ENCODE measurements at regions not wholly inside any gene's neighbourhood (a gene's known extent, or its start where the extent isn't known, plus 50 kb on each side); places are given as distances from the start of the nearest gene placed in this dataset.

DNA sequence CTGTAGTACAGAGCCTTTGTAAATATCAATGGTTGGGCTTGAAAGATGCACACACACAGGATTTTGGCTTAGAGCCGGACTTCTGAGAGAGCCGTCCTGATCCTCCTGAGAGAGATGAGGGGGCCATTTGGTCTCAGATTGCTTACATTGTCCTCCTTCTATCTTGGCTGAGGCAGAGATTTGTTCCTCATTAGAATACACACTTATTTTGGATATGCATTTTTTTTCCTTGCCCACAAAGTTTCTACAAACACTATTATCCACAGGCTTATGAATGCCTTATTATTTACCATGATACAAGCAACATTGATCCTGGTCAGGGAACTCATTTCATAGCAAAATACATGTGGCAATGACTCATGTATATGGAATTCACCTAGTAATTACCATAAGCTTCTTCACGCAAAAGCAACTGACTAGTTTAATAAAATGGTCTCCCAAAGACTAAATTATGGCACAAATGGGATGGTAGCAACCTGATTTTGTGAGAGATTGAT lies 175.3 kb downstream of the MDFIC start:
- TF ChIP-seq, protein P1, sequence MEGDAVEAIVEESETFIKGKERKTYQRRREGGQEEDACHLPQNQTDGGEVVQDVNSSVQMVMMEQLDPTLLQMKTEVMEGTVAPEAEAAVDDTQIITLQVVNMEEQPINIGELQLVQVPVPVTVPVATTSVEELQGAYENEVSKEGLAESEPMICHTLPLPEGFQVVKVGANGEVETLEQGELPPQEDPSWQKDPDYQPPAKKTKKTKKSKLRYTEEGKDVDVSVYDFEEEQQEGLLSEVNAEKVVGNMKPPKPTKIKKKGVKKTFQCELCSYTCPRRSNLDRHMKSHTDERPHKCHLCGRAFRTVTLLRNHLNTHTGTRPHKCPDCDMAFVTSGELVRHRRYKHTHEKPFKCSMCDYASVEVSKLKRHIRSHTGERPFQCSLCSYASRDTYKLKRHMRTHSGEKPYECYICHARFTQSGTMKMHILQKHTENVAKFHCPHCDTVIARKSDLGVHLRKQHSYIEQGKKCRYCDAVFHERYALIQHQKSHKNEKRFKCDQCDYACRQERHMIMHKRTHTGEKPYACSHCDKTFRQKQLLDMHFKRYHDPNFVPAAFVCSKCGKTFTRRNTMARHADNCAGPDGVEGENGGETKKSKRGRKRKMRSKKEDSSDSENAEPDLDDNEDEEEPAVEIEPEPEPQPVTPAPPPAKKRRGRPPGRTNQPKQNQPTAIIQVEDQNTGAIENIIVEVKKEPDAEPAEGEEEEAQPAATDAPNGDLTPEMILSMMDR (conservative IDR thresholded peaks at IDR 0.05; ENCODE audit: low read depth, low read length): no peak
- H3K4me3 ChIP-seq (ENCODE audit: low read depth, low read length): no peak overlapping the region
- DNase-seq (ENCODE audit: low read depth): no peak

DNA sequence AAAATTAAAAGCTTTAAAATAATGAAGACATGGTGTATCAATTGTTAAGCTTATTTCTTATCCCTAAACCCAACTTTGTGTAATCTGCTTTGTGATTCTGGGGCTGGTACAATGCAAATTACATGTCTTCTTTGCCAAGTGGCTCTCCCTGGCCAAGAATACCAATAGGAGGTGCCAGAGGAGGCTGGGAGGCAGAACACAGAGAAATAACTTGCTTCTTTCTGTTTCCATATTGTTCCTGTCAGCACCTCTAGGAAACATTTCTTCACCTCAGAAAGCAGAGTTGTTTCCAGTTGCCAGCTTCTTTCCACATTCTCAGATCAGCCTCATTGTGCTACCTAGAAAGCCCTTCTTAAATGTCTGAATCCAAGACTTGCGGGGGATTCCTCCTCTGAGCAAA lies 174.4 kb downstream of the MDFIC start:
- DNase-seq (ENCODE audit: low read depth): no peak
- no peak overlapping the region for H3K4me3 ChIP-seq (ENCODE audit: low read depth, low read length)
- TF ChIP-seq, protein P1 (conservative IDR thresholded peaks at IDR 0.05; ENCODE audit: low read depth, low read length): no peak

DNA sequence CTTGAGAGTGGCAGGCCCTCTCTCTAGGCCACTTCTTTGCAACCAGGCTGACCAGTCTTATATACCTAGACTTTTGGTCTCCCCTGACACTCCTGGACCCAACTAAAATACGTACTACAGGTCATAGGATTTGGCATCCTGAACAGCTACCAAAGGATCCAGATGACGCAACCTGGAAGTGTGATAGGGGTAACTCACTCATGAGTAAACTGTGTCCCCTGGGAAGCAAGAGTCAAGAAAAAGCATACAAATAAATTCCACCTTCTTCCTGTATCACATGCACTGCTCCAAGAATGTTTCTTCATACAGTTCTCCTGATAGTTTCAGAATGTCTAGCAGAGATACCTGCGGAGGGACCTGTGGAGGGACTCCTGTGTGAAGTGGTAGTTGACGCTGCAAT lies 172.3 kb downstream of the MDFIC start:
- H3K4me3 ChIP-seq (ENCODE audit: low read depth, low read length): no peak overlapping the region
- TF ChIP-seq, protein P1 (conservative IDR thresholded peaks at IDR 0.05; ENCODE audit: low read depth, low read length): no peak
- DNase-seq (ENCODE audit: low read depth): no peak

DNA sequence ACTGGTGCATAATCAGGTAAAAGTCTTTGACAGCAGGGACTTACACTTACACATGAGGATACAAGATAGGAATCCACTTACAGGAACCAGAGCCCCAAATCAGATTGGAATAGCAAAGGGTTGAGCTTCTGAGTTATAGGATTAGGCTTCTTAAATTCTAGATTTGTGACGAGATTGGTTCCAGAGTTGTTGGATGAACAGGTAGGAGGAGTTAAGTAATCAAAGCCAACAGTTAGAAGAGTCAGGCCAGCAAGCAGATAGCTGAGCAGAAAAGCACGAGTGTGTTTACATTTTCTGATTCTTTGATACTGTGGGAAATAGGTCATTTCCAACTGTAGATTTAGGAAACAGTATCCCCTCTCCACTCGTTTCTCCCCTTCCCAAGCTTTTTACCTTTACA lies 167.0 kb downstream of the MDFIC start:
- DNase-seq (ENCODE audit: low read depth): no peak
- no peak overlapping the region for H3K4me3 ChIP-seq (ENCODE audit: low read depth, low read length)
- TF ChIP-seq, protein P1 (conservative IDR thresholded peaks at IDR 0.05; ENCODE audit: low read depth, low read length): no peak

DNA sequence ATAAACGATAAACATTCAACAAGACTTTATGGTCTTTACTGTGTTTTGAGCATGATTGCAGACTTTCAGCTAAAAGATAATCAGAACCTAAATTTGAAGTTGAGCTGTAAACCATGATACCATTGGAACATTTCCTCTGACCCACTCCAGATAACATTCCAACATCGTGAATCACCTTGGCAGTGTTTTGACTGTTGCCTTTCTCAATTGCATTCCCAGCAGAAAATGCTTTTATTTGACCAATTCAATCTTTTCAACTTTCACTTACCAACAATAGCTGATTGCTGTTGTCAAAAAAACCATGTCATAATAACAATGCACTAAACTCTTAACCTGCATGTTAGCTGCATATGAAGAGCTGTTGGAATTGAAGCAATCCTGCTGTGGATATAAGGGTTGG lies 165.5 kb downstream of the MDFIC start:
- peak; percentile 43 for DNase-seq (ENCODE audit: low read depth)
- H3K4me3 ChIP-seq (ENCODE audit: low read depth, low read length): no peak overlapping the region
- TF ChIP-seq, protein P1 (conservative IDR thresholded peaks at IDR 0.05; ENCODE audit: low read depth, low read length): no peak

DNA sequence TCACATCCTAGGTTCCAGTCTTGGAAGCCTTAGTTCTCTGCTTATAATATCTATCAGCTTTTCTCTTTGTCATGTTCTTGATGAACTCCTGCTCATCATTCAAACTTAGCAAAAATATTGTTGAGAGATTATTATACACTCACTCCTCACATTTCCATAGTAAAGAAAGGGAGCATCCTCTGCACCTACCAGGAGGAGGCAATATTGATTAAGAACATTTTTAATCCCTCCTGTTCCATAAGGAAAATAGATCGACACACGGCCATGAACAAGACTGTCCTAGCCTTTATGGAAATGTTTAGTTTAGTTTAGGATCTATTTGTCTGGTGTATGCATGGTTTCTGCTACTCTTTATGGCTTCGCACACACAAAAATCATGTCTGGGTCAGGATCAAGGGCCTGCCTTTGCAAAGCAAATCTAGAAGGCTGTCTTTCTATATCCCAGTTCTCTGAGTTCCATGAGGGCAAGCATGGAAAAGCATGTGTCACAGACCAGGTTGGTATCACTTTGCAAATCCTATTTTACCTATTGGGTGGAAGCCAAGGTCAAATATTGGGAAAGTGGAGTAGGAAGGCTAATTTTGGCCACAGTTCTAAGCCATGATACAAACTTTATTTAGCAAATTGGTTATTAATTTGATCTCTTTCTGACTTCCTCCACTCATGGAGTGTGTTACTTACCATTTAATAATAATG lies 164.4 kb downstream of the MDFIC start:
- DNase-seq (ENCODE audit: low read depth): no peak

More for the DNA sequence above, 164.4 kb downstream of the MDFIC start:
- H3K4me3 ChIP-seq (ENCODE audit: low read depth, low read length): no peak overlapping the region
- TF ChIP-seq, protein P1 (conservative IDR thresholded peaks at IDR 0.05; ENCODE audit: low read depth, low read length): peak; percentile 29
